HFF-Myc (cell line): ENCODE measurements at regions not wholly inside any gene's neighbourhood (a gene's known extent, or its start where the extent isn't known, plus 50 kb on each side); places are given as distances from the start of the nearest gene placed in this dataset.
A peak's percentile ranks its signal among the peaks of the same experiment; 100 is the strongest.

Source experiments
- DNase-seq: peaks from one replicate; pipeline ENCODE4 v3.0.0-alpha.2; 2011; ENCODE audit warnings: low read depth; ENCODE audit errors: extremely low read depth
- H3K4me3 ChIP-seq: replicated peaks from 2 replicates; pipeline ENCODE4 v1.5.1; 2011; ENCODE audit warnings: low read depth, mild to moderate bottlenecking, control low read depth, low read length
- TF ChIP-seq, protein P1 (sequence below): IDR thresholded peaks from 2 replicates; pipeline ENCODE4 v1.5.1; 2012; ENCODE audit warnings: mild to moderate bottlenecking, low read depth, low read length, control low read depth; ENCODE audit errors: missing control alignments

DNA sequence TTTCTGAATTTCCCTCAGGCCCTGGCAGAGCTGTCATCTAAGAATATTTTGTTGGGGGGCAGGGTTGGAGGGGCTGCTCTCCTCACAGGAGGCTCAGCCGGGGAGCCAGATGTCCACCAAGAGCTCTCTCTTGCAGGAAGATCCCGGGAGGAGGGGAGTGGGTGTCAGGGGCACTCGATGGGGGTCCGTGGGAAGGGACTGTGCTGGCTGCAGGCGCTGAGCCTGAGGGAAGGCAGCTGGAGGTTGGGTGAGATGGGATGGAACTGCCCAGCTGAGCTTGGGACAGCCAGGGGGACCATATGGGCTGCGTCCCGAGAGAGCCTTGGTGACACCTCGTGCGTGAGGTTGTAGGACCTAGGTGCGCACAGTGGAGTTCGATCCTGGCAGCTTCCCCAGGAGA, 111.2 kb upstream of the GSE1 start:
- no peak for DNase-seq
- TF ChIP-seq, protein P1, sequence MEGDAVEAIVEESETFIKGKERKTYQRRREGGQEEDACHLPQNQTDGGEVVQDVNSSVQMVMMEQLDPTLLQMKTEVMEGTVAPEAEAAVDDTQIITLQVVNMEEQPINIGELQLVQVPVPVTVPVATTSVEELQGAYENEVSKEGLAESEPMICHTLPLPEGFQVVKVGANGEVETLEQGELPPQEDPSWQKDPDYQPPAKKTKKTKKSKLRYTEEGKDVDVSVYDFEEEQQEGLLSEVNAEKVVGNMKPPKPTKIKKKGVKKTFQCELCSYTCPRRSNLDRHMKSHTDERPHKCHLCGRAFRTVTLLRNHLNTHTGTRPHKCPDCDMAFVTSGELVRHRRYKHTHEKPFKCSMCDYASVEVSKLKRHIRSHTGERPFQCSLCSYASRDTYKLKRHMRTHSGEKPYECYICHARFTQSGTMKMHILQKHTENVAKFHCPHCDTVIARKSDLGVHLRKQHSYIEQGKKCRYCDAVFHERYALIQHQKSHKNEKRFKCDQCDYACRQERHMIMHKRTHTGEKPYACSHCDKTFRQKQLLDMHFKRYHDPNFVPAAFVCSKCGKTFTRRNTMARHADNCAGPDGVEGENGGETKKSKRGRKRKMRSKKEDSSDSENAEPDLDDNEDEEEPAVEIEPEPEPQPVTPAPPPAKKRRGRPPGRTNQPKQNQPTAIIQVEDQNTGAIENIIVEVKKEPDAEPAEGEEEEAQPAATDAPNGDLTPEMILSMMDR = no peak
- H3K4me3 ChIP-seq = no peak overlapping the region

DNA sequence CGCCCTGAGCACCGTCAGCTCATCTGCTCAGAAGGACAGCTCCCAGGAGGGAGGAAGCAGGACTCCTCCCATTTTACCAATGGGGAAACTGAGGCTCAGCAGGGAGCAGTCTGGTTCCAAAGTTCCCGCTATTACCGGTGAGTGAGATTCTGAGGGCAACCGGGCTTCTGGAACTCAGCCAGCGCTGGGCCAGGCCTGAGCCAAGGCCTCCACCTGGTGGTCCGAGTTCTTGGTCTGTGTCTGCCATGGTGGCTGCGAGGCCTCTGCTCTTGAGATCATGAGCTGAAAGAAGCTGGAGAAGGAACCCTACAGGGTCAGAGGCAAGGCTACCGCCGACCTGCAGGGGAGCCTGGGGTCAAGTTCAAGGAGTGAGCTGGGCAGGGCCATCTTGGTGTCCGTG, 110.8 kb upstream of the GSE1 start:
- no peak overlapping the region for H3K4me3 ChIP-seq
- TF ChIP-seq, protein P1 = no peak
- no peak for DNase-seq

DNA sequence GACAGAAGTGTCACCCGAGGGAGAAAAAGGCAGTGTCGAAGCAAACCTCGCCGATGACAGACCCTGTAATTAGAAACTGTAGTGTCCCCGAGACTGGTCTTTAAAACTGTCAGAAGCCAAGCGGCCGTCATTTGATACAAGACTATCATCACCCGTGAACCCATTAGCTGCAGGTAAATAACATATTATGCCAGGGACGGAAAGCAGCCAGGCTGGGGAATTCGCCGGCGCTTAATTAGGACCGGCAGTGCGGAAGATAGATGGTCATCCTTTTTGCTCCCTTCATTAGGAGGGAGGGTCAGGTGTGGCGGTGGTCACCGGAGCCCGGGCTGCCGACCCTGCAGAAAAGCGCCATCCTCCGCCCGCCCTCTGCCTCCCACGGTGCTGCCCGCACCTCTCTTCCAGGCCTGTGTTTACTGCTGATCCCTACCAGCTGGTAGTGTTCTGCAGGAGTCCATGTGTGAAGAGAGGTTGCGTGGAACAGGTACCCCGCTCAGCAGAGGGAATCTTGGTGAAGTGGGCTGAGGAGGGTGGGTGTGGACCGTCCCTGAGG, 109.4 kb upstream of the GSE1 start:
- TF ChIP-seq, protein P1 = no peak
- no peak overlapping the region for H3K4me3 ChIP-seq
- no peak for DNase-seq

DNA sequence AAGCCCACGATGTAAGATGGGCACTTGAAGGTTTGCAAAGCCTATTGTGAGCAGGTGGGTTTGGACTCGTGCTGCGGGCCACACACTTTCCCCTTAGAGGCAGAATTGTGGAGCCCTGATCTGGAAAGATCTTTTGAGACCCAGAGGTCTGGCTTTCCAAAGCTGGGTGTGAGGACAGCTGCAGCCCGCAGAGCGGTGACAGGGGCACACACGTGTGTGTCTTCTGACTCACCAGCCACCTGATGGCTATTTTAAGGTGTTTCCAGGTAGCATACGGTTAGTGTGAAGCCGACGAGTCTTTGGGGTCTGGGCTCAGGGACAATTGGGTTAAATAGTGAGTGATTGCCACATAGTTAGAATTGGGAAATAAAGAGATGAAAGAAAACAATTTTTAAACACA, 108.9 kb upstream of the GSE1 start:
- TF ChIP-seq, protein P1 = no peak
- H3K4me3 ChIP-seq = no peak overlapping the region
- no peak for DNase-seq

DNA sequence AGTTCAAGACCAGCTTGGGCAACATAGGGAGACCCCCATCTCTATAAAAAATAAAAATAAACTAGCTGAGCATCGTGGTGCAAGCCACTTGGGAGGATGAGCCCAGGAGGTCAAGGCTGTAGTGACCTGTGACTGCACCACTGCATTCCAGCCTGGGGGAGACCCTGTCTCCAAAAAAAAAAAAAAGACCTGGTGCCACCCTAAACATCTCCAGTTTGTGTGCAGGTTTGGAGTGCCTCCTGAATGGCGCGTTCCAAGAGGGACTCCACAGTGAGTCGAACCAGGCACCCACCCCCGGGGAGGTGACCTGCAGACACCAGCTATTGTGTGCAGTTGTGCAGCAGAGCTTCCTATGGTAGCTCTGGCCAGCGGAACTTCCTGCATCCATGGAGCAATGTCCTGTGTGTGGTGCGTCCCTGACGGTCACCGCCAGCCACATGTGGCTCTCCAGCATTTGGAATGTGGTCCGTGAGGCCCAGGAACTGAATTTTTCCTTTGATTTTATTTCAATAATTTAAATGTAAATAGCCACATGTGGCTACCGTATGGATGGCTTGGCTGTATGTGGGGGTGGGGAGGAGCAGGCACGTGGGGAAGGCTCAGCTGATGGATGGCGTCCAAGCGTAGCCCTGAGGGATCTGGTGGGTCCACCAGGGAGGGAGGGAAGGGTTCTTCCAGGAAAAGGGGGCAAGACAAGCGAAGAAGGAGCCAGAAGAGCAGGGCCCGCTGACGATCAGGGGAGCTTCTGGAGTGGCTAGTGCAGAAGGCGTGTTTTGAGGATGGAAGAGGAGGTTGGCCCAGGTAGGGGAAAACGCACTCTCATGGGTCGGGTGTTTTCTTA, 107.1 kb upstream of the GSE1 start:
- TF ChIP-seq, protein P1 = no peak
- DNase-seq = peak; percentile 15
- no peak overlapping the region for H3K4me3 ChIP-seq

DNA sequence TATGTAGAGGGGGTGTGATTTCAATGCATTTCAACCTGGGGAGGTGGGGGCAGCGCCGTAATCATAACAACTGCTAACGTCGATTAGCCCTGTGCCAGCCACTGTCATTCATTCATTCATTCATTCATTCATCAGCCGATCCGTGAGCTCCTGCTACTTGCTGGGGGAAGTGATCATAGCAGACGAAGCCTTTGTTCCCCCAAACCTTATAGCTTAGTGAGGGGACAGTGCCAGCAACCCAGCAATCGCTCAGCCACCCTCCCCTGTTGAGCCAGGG, 106.5 kb upstream of the GSE1 start:
- H3K4me3 ChIP-seq = no peak overlapping the region
- no peak for DNase-seq
- TF ChIP-seq, protein P1 = no peak
